ENCODE measurements at regions not wholly inside any gene's neighbourhood (a gene's known extent, or its start where the extent isn't known, plus 50 kb on each side); places are given as distances from the start of the nearest gene placed in this dataset.

- no peak for DNase-seq
- no peak overlapping the region for H3K27ac Mint-ChIP-seq
These were observed 288.5 kb upstream of the ANKH start for GRCh38 chr5:15160091-15160490.

GRCh38 chr5:15159606-15160005, 288.0 kb upstream of the ANKH start:
- Mint-ChIP-seq H3K9me3 (peaks cover 29 to 60% of the 10 kb centered on the region in 2 donors), H3K4me1 (no peaks in the 10 kb centered on the region), H3K27ac (no peak overlapping the region), H3K27me3 (no peaks in the 10 kb centered on the region), H3K4me3 (no peak overlapping the region)
- no peak for ATAC-seq
- no peak for DNase-seq

More at GRCh38 chr5:15160091-15160490, 288.5 kb upstream of the ANKH start:
- Mint-ChIP-seq H3K9me3 (peaks cover 28 to 55% of the 10 kb centered on the region in 2 donors), H3K4me3 (no peak overlapping the region), H3K27me3 (no peaks in the 10 kb centered on the region), H3K4me1 (no peaks in the 10 kb centered on the region)
- no peak for ATAC-seq

DNA sequence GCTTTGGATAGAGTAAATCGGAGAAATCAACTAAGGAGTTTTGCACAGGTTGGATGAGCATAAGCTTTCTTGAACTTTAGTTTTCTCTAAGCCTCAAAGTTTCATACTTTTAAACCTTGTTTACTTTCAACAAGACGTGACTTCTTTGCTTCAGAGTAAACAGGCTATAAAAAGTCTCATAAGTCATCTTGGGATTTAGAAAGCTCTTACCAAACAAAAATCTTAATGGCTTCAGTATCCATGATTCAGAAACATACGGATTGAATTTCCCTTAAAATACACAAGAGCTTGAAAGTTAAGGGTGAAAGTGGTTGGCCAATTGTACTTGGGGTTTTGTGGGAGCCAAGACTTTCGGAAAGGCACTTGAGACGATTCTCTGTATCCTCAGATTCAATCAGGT, 270.9 kb upstream of the ANKH start:
- no peaks in the 10 kb centered on the region for H3K27me3 Mint-ChIP-seq
- H3K27ac Mint-ChIP-seq: no peak overlapping the region
- H3K9me3 Mint-ChIP-seq: peaks cover 25 to 34% of the 10 kb centered on the region in 2 donors
- no peak for DNase-seq
- ATAC-seq: no peak
- no peak overlapping the region for H3K4me3 Mint-ChIP-seq
- no peaks in the 10 kb centered on the region for H3K4me1 Mint-ChIP-seq

DNA sequence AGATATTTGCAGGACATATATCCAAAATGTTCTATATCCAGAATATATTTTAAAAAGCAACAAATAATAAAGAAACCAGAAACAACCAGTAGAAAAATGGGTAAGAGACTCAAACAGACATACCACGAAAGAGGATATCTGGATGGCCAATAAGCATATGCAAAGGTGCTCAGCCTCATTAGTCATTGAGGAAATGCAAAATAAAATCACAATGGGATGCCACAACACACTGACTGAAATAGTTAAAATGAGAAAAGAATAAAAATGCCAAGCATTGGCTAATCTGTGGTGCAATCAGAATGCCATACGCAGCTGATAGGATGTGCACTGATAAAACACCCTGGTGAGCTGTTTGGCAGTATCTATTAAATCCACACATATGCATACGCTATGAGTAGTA, 265.8 kb upstream of the ANKH start:
- Mint-ChIP-seq H3K4me3 (no peak overlapping the region), H3K9me3 (peaks cover 17 to 39% of the 10 kb centered on the region in 2 donors), H3K4me1 (no peaks in the 10 kb centered on the region), H3K27me3 (no peaks in the 10 kb centered on the region), H3K27ac (no peak overlapping the region)
- no peak for DNase-seq
- ATAC-seq: no peak

DNA sequence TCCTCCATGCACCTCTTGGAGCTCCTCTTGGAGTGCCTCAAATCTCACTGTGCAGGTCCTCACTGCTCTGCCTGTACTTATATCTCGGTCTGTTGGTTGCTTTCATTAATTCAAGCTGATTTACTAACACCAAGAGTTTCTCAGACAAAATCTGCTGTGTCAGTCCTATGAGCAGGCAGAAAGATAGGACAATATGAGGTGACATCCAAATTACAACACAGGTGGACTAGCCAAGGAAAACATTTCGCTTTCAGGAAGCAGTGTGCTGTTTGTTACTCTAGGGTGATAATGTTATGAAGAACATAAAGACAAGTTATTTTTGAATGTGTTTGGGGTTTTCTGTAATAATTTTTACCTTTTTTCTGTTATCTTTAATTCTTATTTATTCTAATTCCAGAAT, 264.1 kb upstream of the ANKH start:
- Mint-ChIP-seq H3K4me1 (no peaks in the 10 kb centered on the region), H3K9me3 (peaks cover 26 to 38% of the 10 kb centered on the region in 2 donors), H3K27me3 (no peaks in the 10 kb centered on the region), H3K4me3 (no peak overlapping the region), H3K27ac (no peak overlapping the region)
- DNase-seq (no peak), ATAC-seq (no peak)

DNA sequence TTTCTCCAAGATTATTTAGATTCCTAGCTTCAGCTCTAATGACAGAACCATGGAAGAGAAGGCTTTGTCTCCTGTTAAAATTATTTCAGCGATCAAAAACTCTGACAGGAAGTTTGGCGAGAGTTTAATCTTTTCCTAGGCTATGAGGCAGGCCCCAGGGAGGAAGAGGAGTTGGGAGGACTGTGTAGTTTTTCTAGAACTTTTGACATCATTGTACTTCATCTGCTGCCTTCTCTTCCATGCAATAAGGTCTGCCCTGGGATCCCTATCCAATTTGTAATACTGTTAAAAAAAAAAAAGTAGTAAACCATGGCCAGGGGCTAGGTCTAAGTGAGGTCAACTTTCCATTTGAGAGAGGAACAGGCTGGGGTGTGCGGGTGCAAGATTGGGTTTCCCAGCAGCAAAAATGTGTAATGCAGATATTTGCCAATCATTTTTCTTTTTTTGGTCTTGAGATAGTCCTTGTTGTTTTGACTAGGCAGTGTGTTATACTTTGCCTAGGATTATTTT, 261.9 kb upstream of the ANKH start:
- no peaks in the 10 kb centered on the region for H3K4me1 Mint-ChIP-seq
- H3K27me3 Mint-ChIP-seq: no peaks in the 10 kb centered on the region
- ATAC-seq: no peak
- H3K9me3 Mint-ChIP-seq: peaks cover 15 to 42% of the 10 kb centered on the region in 2 donors
- H3K4me3 Mint-ChIP-seq: no peak overlapping the region
- no peak overlapping the region for H3K27ac Mint-ChIP-seq
- no peak for DNase-seq

DNA sequence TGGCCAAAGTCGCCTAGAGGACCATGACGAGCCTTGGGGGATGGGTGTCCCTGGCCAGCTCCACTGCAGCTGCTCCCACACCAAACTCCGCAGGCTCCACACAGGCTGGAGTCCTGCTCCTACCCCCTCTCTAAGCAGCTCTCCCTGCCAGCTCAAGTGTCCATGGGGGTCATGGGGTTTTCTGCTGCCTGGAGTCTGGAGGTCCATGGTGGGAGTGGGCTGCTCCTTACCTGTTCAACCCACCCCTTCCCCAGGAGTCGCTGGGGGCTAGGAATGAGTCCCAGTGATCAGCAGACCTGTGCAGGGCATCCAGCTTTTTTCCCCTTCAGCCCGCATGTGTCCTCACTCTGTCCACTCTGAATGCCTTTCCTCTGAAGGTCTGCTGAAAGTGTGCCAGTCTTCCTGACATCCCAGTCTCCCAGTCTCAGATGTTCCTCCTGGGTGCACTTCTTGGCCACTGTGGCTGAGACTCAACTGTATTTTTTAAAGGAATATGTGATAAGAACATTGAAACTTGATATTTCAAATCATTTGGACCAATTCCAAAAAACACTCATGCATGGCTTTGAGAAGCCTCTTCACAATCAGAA, 261.3 kb upstream of the ANKH start:
- peaks cover 19 to 46% of the 10 kb centered on the region in 2 donors for H3K9me3 Mint-ChIP-seq
- DNase-seq (no peak), ATAC-seq (no peak)

GRCh38 chr5:15131909-15132308, 260.3 kb upstream of the ANKH start:
- Mint-ChIP-seq H3K4me3 (no peak overlapping the region), H3K9me3 (peaks cover 28 to 43% of the 10 kb centered on the region in 2 donors), H3K27ac (no peak overlapping the region), H3K27me3 (no peaks in the 10 kb centered on the region), H3K4me1 (no peaks in the 10 kb centered on the region)
- DNase-seq (no peak), ATAC-seq (no peak)

More for the DNA sequence above, 261.3 kb upstream of the ANKH start:
- Mint-ChIP-seq H3K4me1 (no peaks in the 10 kb centered on the region), H3K27me3 (no peaks in the 10 kb centered on the region), H3K4me3 (no peak overlapping the region), H3K27ac (no peak overlapping the region)

DNA sequence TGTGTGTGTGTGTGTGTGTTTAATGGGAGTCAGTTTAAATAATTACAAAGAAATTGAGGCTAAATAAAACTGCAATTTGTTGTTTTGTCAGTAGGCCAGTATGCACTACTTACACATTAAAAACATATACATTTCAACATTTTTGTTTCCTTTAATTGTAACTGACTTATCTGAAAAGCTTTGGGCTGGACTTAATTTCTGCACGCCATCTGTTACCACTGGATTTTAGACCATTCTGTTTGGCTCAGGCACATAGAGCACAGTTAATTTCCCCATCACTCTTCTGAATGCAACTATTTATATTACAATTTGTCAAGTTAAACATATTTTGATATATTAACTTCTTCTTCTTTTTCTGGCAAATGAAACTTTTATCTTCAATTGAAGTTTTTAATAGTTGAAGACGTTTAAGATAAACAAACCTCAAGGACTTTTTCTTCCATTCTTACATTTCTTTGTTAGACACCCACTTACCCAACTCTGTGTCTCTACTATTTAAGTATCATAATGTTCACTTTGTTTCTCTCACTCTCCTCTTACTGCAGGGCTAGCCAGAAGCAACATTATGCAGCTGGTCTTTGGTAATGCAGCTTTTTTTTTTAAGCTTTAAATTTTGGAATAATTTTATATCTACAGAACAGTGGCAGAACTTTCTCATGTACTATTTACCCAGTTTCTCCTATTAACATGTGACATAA, 253.4 kb upstream of the ANKH start:
- ATAC-seq (no peak), DNase-seq (no peak)
- no peak overlapping the region for H3K27ac Mint-ChIP-seq
- H3K4me3 Mint-ChIP-seq: no peak overlapping the region
- no peaks in the 10 kb centered on the region for H3K4me1 Mint-ChIP-seq
- peaks cover 40 to 44% of the 10 kb centered on the region in 2 donors for H3K9me3 Mint-ChIP-seq
- H3K27me3 Mint-ChIP-seq: no peaks in the 10 kb centered on the region

DNA sequence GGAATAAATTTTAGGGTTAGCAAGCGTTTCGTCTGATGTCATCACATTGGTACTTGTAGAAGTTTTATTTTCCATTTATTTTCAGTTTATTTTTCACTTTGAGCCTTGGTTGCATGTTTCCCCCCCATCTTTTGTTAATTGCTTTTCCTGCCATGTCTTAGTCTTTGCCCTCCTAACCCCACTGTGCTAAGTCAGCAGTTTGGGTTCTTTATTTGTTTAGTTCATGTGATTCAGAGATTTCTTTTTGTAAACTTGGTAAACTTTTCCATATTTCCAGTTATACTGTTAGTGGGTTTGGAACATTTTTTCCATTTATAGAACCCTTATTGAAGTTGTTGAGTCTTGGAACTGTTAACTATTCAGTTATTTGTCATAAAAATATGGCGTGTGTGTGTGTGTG, 252.9 kb upstream of the ANKH start:
- no peak overlapping the region for H3K4me3 Mint-ChIP-seq
- no peak for ATAC-seq
- H3K27me3 Mint-ChIP-seq: no peaks in the 10 kb centered on the region
- H3K9me3 Mint-ChIP-seq: peaks cover 40 to 41% of the 10 kb centered on the region in 2 donors
- DNase-seq: no peak
- no peak overlapping the region for H3K27ac Mint-ChIP-seq
- H3K4me1 Mint-ChIP-seq: no peaks in the 10 kb centered on the region

DNA sequence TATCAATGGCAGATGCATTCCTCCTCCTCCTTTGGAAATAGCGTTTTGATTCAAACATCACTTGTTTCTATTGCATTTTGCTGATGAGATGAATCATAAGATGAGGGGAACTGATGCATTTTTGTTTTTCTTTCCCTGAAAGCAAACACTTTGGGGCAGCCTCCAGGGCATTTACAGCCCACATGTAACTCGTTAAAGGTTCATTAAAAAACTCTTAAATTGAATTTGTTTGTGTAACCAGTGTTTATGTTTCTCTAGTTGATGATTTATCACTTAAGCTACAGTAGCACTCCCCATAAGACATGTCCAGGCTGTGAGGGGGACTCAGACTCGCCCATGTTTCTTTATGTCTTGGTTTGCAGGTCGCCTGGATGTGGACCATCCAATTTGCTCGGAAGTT, 246.1 kb upstream of the ANKH start:
- Mint-ChIP-seq H3K27ac (no peak overlapping the region), H3K4me1 (no peaks in the 10 kb centered on the region), H3K4me3 (no peak overlapping the region), H3K9me3 (peaks cover 12 to 21% of the 10 kb centered on the region in 2 donors), H3K27me3 (no peaks in the 10 kb centered on the region)
- no peak for DNase-seq
- no peak for ATAC-seq

- Mint-ChIP-seq H3K4me3 (no peak overlapping the region), H3K27ac (no peak overlapping the region), H3K27me3 (no peaks in the 10 kb centered on the region), H3K4me1 (no peaks in the 10 kb centered on the region), H3K9me3 (peaks cover 10 to 19% of the 10 kb centered on the region in 2 donors)
- DNase-seq: no peak
- ATAC-seq: no peak
These were observed 245.4 kb upstream of the ANKH start for GRCh38 chr5:15116996-15117395.

DNA sequence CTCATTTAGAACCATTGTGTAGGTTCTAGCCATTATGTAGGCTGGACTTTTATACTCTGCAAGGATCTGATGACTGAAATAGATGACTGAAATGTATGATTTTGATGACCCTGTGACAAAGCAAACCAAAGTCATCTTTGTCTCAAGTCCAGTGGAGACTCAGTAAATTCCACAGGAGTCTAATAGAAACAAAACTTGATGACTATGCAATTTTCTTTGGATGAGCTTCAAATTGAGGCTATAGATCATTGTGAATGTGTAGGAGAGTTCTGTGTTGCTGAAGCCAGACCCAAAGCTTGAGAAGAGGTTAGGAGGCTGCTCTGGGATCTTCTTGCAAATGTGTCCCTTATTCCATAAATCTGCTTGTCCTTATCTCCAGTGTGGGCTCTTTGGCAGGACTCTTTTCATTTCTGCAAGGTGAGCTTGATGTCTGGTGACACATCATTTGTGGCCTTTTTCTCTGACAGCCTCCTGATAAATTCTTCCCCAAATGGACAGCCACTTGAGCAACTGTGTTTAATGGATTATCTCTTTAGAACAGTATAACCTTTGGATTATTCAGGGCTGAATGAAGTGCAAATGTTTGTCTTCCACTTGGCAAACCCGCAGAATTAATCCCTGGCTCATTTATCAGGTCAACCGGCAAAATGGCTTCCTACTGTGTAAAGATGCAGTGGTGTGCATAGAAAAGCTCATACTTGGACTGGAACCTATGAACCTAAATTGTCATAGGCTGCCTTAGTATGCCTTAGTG, 235.1 kb upstream of the ANKH start:
- Mint-ChIP-seq H3K27me3 (no peaks in the 10 kb centered on the region), H3K4me3 (no peak overlapping the region), H3K9me3 (no peaks in the 10 kb centered on the region), H3K4me1 (no peaks in the 10 kb centered on the region), H3K27ac (no peak overlapping the region)
- ATAC-seq (no peak), DNase-seq (no peak)

- Mint-ChIP-seq H3K4me1 (no peaks in the 10 kb centered on the region), H3K4me3 (no peak overlapping the region), H3K27ac (no peak overlapping the region), H3K9me3 (peaks cover 0 to under 1% of the 10 kb centered on the region in 2 donors), H3K27me3 (no peaks in the 10 kb centered on the region)
- ATAC-seq: peak; percentile 49
- DNase-seq: peak; percentile 21 to 25
These were observed 234.3 kb upstream of the ANKH start for GRCh38 chr5:15105799-15106393.

GRCh38 chr5:15103864-15104263, 232.3 kb upstream of the ANKH start:
- Mint-ChIP-seq H3K4me3 (no peak overlapping the region), H3K4me1 (no peaks in the 10 kb centered on the region), H3K27me3 (no peaks in the 10 kb centered on the region), H3K9me3 (peaks cover 0 to 19% of the 10 kb centered on the region in 2 donors), H3K27ac (no peak overlapping the region)
- DNase-seq (no peak), ATAC-seq (no peak)

Data from stimulated activated naive CD8-positive, alpha-beta T cell treated with anti-CD3 and anti-CD28 coated beads, Interleukin-15, amount 100 ng/mL, for 72 hours (primary cell).